Activated T-cell treated with anti-CD3 and anti-CD28 coated beads, Interleukin-2, amount 50 U/mL, for 4 hours (primary cell): ENCODE measurements at regions not wholly inside any gene's neighbourhood (a gene's known extent, or its start where the extent isn't known, plus 50 kb on each side); places are given as distances from the start of the nearest gene placed in this dataset.
A peak's percentile ranks its signal among the peaks of the same experiment; 100 is the strongest.

Source experiments
- ATAC-seq, 2 donors: fragments of 200-7000 bp; cut with Tn5 transposase; one replicate each; pipeline ENCODE4 v1.10.0; 2021
- DNase-seq: peaks from one replicate; pipeline ENCODE4 v3.0.0-alpha.2; 2020
- H3K27me3 Mint-ChIP-seq: one replicate; pipeline ENCODE4 v1.8.0; 2021; ENCODE audit warnings: low read depth, mixed read lengths
- H3K36me3 Mint-ChIP-seq: one replicate; pipeline ENCODE4 v1.8.0; 2022; ENCODE audit warnings: mixed read lengths; ENCODE audit not compliant: insufficient read depth
- H3K4me1 Mint-ChIP-seq: one replicate; pipeline ENCODE4 v1.8.0; 2021; ENCODE audit warnings: low read depth, mixed read lengths
- H3K4me3 Mint-ChIP-seq: one replicate; pipeline ENCODE4 v1.8.0; 2021; ENCODE audit warnings: mild to moderate bottlenecking, moderate library complexity, mixed read lengths
- H3K9me3 Mint-ChIP-seq: one replicate; pipeline ENCODE4 v1.8.0; 2021; ENCODE audit warnings: mixed read lengths

DNA sequence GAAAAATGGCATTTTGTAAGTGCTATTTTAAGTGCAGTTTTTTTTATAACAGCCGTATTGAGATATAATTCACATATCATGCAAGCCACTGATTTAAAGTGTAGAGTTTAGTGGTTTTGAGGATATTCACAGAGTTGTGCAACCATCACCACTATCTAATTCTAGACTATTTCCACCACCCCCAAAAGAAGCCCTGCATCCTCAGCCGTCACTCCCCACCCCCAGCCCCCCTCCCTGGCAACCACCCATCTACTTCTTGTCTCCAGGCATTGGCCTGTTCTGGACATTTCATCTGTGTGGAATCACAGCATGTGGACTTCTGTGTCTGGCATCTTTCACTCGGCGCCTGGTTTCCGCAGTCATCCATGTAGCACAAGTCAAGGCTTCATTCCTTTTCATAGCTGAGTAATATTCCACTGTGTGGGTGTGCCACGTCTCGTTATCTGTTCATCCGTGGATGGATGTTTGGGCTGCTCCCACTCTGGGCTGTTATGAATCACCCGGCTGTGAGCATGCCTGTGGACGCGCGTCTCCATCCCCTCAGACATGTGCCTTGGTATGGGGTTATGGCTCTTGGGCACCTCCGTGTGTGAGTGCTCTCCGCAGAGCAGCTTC lies 138.4 kb upstream of the CIBAR2 start:
- Mint-ChIP-seq H3K4me1 (peaks cover under 1% of the 10 kb centered on the region), H3K9me3 (no peaks in the 10 kb centered on the region), H3K36me3 (no peaks in the 10 kb centered on the region), H3K4me3 (no peak overlapping the region), H3K27me3 (peaks cover 3% of the 10 kb centered on the region)
- DNase-seq (no peak), ATAC-seq (no peak)

DNA sequence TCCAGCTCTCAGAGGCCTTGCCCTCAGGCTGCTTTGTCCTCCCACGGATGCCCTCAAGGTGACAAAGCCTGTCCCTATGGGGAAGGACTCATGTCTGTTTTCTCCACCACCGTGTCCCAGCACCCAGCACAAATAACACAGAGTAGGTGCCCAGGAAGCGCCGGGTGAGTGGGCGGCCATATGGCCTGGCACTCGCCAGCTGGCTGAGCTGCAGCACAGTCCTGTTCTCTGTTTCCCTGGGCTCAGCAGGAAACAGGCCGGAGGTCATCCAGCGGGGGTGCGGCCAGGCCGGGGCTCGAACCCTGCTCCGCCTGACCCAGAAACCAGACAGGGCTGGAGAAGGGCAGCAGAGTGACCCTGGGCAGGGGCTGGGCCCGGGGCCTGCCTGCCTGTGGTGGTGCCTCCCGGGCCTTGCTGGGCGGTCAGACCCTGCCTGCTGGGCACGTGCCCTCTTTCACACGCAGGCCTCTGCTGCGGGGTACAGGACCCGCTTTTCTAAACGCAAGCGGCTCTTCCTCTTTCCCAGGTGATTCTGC lies 139.0 kb upstream of the CIBAR2 start:
- H3K9me3 Mint-ChIP-seq = no peaks in the 10 kb centered on the region
- DNase-seq (no peak), ATAC-seq (no peak)
- no peaks in the 10 kb centered on the region for H3K4me1 Mint-ChIP-seq
- H3K27me3 Mint-ChIP-seq = peaks cover 3% of the 10 kb centered on the region
- no peaks in the 10 kb centered on the region for H3K36me3 Mint-ChIP-seq
- no peak overlapping the region for H3K4me3 Mint-ChIP-seq

DNA sequence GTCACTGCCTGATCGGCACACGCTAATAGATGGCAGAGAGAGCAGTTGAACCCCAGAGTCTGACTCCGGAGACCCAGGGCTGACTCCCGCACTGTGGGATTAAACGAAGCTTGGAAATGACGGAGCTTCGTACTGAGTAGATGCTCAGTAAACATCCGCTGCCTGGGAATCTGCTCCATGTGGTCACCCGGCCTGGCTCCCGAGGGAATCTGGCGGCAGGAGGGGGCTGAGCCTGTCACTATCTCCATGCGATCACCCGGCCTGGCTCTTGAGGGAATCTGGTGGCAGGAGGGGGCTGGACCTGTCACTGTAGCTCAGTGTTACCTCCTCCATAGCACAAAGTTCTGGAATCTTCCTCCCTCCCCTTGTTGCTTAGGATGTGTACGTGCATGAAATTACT lies 139.7 kb upstream of the CIBAR2 start:
- Mint-ChIP-seq H3K27me3 (peaks cover 1% of the 10 kb centered on the region), H3K4me3 (no peak overlapping the region), H3K4me1 (no peaks in the 10 kb centered on the region), H3K36me3 (no peaks in the 10 kb centered on the region), H3K9me3 (no peaks in the 10 kb centered on the region)
- ATAC-seq (no peak), DNase-seq (no peak)

DNA sequence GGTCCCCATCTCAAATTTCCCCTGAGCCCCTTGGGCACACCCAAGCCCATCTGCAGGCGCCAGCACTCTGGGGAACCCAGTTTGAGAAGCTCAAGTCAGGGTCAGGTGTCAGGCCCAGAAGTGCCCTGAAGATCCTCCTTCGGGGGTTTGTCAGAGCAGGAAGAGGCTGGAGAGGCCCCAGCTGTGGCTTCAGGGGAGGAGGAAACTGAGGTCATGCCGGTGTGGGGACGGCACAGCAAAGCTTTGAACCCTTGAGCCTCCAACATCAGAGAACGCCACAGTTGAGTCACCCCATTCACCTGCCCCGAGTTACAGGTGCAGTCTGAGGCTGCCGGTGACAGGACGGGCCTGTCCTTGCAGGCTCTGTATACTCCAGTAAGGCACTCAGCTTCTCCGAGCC lies 140.2 kb upstream of the CIBAR2 start:
- H3K9me3 Mint-ChIP-seq = no peaks in the 10 kb centered on the region
- ATAC-seq (no peak), DNase-seq (no peak)
- H3K4me1 Mint-ChIP-seq = no peaks in the 10 kb centered on the region
- H3K4me3 Mint-ChIP-seq = no peak overlapping the region
- H3K27me3 Mint-ChIP-seq = no peaks in the 10 kb centered on the region
- H3K36me3 Mint-ChIP-seq = no peaks in the 10 kb centered on the region

DNA sequence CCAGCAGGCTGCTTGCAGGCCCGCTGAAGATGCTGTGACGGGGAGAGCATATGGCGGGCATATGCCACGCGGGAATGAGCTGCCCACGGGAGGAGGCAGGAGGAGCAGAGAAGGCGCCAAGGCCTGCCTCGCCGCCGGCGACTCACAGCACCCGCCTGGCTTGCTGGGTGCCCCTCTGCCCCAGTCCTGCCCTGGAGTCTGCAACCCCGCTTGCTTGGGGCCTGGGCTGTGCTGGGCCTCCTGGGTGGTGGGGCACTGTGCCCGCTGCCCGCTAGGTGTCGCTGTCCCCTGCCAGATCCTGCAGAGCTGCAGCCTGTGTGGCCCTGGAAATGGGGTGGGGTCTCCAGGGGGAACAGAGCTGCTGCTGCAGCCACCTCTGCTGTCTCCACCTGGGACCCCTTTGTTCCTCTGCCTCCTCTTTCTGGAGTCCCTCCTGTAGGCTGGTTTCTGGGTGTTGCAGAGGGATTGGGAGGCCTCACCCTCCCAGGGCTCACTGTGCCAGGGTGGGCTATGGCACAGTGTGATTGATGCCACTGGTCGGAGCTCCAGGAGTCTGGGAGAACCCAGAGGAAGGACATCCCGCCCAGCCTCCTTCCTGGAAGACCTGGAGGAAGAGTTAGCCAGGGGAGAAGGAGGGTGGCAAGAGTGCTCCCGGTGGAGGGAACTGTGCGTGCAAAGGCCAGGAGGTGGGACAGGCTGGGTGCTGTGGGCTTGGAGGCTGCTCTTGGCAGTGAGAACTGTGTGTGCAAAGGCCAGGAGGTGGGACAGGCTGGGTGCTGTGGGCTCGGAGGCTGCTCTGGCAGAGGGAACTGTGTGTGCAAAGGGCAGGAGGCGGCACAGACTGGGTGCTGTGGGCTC lies 141.0 kb upstream of the CIBAR2 start:
- no peaks in the 10 kb centered on the region for H3K9me3 Mint-ChIP-seq
- ATAC-seq (peak; percentile 87 to 90), DNase-seq (peak; percentile 59)
- no peaks in the 10 kb centered on the region for H3K4me1 Mint-ChIP-seq
- no peak overlapping the region for H3K4me3 Mint-ChIP-seq
- H3K27me3 Mint-ChIP-seq = peaks cover 4% of the 10 kb centered on the region
- H3K36me3 Mint-ChIP-seq = no peaks in the 10 kb centered on the region

DNA sequence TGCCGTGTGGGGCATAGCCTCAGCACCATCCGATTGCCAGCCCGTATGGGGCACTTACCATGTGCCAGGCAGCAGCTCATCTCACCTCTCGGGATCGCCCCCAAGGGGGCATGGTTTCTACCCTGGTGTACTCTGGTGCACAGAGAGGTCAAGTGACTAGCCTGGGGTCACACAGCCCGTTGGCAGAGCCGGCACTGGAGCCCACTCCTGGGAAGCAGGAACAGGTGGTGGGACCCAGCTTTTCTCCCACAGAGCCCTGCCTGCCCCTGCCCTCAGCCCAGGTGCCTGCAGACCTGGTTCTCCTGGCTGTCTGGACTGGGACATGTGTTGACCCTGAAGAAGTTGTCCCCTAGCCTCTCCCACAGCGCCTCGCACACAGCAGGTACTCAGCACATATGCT lies 141.8 kb upstream of the CIBAR2 start:
- no peak overlapping the region for H3K4me3 Mint-ChIP-seq
- no peaks in the 10 kb centered on the region for H3K9me3 Mint-ChIP-seq
- peaks cover 4% of the 10 kb centered on the region for H3K27me3 Mint-ChIP-seq
- H3K36me3 Mint-ChIP-seq = no peaks in the 10 kb centered on the region
- ATAC-seq (no peak), DNase-seq (no peak)
- H3K4me1 Mint-ChIP-seq = peaks cover 2% of the 10 kb centered on the region

DNA sequence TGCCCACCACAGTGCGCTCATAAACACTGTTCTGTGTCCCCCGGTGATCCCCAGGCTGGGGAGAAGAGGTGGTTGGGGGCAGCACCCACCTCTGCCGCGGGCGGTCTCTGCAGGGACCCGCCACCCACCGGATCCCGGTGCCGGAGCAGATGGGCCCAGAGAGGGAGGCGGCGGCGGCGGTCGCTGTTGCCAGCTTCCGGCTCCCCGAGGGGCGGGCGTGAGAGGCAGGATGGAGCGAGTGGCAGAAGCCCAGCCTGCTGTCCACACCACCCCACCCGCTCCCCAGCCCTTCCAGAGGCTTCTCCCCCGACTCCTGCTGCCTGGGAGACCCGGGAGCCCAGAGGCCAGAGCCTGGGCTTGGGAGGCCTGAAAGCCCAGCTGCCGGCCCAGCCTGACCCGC lies 142.6 kb upstream of the CIBAR2 start:
- Mint-ChIP-seq H3K36me3 (no peaks in the 10 kb centered on the region), H3K27me3 (peaks cover 7% of the 10 kb centered on the region), H3K4me3 (no peak overlapping the region), H3K4me1 (peaks cover 2% of the 10 kb centered on the region), H3K9me3 (no peaks in the 10 kb centered on the region)
- no peak for DNase-seq
- ATAC-seq = no peak

DNA sequence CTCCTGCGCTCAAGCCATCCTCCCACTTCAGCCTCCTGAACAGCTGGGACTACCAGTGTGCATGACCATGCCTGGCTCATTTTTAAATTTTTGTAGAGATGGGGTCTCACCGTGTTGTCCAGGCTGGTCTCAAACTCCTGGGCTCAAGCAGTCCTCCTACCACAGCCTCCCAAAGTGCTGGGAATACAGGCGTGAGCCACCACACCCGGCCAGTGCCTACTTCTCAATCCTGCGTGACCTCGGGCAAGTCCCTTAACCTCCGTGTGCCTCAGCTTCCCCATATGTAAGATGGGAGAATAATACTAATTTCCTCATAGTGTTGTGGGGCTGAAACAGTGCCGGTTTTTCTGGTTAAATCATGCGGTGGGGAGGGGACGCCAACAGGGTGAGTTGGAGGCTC lies 143.5 kb upstream of the CIBAR2 start:
- no peaks in the 10 kb centered on the region for H3K36me3 Mint-ChIP-seq
- no peak for ATAC-seq

DNA sequence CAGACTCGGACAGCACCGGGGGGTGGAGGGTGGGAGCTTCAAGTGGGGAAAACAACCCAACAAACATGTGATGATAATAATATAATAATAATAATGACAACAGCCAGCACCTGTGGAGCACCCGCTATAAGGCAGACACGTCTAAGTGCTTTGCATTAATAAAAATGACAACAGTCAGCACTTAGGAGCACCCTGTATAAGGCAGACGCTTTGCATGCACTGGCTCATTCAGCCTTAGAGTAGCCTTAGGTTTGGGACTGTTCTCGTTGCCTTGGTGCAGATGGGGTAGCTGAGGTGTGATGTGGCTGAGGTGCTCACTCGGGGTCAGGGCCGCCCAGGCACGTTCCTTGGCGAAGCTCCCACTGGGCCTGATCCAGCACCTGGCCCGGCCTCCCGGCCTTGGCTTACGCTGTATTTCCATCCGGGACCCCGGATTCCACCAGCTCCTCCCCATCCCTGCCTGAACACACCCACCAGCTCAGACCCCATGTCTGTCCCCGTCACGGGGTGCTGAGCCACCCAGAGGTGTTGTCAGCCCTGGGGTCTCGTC lies 144.0 kb upstream of the CIBAR2 start:
- Mint-ChIP-seq H3K27me3 (peaks cover 12% of the 10 kb centered on the region), H3K36me3 (no peaks in the 10 kb centered on the region), H3K4me3 (no peak overlapping the region), H3K4me1 (peaks cover 2% of the 10 kb centered on the region), H3K9me3 (no peaks in the 10 kb centered on the region)
- DNase-seq = no peak
- ATAC-seq = no peak

More for the DNA sequence above, 143.5 kb upstream of the CIBAR2 start:
- H3K4me3 Mint-ChIP-seq = no peak overlapping the region
- H3K9me3 Mint-ChIP-seq = no peaks in the 10 kb centered on the region
- H3K4me1 Mint-ChIP-seq = peaks cover 2% of the 10 kb centered on the region
- peaks cover 8% of the 10 kb centered on the region for H3K27me3 Mint-ChIP-seq
- no peak for DNase-seq

DNA sequence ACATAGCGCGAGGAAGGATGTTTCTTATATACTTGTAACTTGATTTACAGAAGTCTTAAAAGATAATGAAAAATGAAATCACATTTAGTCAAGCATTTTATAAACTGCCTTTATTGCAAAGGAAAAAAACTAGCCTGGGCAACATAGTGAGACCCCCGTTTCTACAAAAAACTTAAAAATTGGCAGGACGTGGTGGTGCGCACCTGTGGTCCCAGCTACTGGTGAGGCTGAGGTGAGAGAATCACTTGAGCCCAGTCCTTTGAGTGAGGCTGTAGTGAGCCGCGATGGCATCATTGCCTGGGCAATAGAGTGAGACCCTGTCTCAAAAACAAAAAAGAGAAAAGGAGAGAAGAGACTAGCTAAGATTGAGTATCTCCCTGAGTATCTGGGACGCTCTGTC lies 145.2 kb upstream of the CIBAR2 start:
- H3K36me3 Mint-ChIP-seq = no peaks in the 10 kb centered on the region
- no peak for ATAC-seq
- no peak overlapping the region for H3K4me3 Mint-ChIP-seq
- peaks cover 18% of the 10 kb centered on the region for H3K27me3 Mint-ChIP-seq
- no peak for DNase-seq
- H3K4me1 Mint-ChIP-seq = peaks cover 4% of the 10 kb centered on the region
- H3K9me3 Mint-ChIP-seq = no peaks in the 10 kb centered on the region

DNA sequence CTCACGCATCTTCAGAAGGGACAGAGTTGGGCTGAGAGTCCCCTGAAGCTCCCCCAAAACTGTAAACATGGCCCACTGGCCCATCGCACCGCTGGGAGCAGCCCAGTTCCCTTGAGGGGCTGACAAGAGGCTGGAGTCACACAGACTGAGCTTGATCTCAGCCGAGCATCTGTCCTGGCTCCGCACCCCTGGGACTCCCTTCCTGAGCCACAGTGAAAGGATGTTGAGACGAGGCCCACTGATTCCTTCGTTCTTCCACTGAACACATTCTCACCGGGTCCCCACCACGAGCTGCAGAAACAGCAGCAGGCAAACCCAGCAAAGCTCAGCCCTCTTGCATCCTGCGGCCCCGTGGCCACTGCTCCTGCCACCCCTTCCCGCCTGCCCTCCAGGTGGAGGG lies 145.9 kb upstream of the CIBAR2 start:
- Mint-ChIP-seq H3K36me3 (no peaks in the 10 kb centered on the region), H3K4me1 (peaks cover 4% of the 10 kb centered on the region), H3K4me3 (no peak overlapping the region), H3K27me3 (peaks cover 18% of the 10 kb centered on the region), H3K9me3 (no peaks in the 10 kb centered on the region)
- DNase-seq (no peak), ATAC-seq (no peak)

DNA sequence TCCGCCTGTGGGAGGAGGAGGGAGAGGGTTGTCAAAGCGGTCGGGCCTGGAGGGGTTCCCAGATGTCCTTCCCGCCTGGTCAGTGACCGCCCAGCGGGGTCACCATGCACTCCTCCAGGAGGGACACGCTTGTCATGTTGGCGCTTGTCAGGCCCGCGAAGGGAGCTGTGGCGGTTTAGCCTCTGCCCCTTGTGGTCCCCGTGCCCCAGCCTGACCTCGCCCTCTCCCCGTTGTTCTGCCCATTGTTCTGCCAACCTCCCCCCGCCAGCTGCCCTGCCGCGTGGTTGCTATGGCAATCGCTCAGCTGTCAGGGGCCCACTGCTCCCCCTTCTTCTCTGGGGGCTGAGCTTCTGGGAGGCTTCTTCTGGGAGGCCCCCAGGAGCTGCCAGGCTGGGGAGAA lies 146.4 kb upstream of the CIBAR2 start:
- Mint-ChIP-seq H3K36me3 (no peaks in the 10 kb centered on the region), H3K27me3 (peaks cover 18% of the 10 kb centered on the region), H3K4me1 (peaks cover 4% of the 10 kb centered on the region), H3K9me3 (no peaks in the 10 kb centered on the region), H3K4me3 (no peak overlapping the region)
- ATAC-seq (no peak), DNase-seq (no peak)

DNA sequence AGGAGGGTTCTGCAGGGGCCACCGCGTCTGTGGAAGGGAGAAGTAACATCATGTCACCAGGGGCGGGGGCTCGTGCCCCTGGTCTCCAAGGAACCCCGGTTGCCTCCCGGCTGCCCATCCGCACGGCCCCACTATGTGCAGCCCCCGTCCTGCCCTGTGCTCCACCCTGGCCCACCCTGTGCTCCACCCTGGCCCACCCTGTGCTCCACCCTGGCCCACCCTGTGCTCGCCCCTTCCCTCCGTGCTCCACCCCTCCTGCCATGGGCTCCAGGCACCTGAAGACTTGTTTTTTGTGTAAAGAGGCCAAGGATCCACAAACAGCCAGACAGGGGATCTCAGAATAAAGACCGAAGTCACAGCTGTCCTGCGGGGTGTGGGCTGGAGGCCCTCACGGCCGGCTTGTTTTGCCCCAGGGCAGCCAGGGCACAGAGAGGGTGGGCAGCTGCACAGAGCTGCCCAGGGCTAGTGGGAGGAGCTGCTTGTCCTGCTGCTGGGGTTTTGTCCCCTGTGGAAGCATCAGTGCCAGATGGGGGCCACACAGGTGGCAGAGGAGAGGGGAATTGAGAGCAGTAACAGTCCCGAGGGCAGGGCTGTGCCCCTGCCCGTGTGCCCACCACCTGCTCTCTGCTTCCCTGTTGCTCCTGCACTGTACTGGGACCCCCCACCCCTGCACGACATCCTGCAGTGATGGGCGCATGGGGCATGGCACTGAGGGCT lies 147.0 kb upstream of the CIBAR2 start:
- Mint-ChIP-seq H3K4me1 (peaks cover 4% of the 10 kb centered on the region), H3K4me3 (no peak overlapping the region), H3K36me3 (no peaks in the 10 kb centered on the region), H3K9me3 (no peaks in the 10 kb centered on the region), H3K27me3 (peaks cover 20% of the 10 kb centered on the region)
- ATAC-seq (no peak), DNase-seq (no peak)

DNA sequence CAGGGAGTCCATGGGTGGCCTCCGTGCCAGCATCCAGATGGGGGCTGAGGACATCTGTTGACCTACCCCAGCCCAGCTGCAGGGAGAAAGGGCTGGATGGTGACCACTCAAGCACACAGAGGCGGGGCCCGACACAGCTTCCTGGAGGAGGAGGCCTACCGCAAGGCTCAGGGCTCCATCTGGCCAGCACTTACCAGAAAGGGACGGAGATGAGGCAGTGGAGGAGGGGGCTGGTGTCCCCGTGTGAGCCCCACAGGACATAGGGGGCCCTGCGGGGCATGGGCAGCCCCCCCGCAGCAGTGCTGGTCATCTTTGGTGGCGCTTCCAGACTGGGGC lies 147.5 kb upstream of the CIBAR2 start:
- no peaks in the 10 kb centered on the region for H3K9me3 Mint-ChIP-seq
- H3K4me1 Mint-ChIP-seq = peaks cover 4% of the 10 kb centered on the region
- no peaks in the 10 kb centered on the region for H3K36me3 Mint-ChIP-seq
- H3K27me3 Mint-ChIP-seq = peaks cover 20% of the 10 kb centered on the region
- no peak for ATAC-seq
- no peak for DNase-seq
- no peak overlapping the region for H3K4me3 Mint-ChIP-seq
